ENCODE measurements at regions not wholly inside any gene's neighbourhood (a gene's known extent, or its start where the extent isn't known, plus 50 kb on each side); places are given as distances from the start of the nearest gene placed in this dataset.
"Not testable (repeated sequence)": the region's sequence is repeated elsewhere in the genome, so short reads cannot be mapped to it uniquely, and the experiment has no call there.

- DNase-seq (no peak), ATAC-seq (ENCODE audit: poor library complexity) (no peak)
- intact Hi-C loops (cut with DNase I): no loop called here
Observed at GRCh38 chrX:27186671-27187070, 276.5 kb downstream of the PPP4R3C start.

DNA sequence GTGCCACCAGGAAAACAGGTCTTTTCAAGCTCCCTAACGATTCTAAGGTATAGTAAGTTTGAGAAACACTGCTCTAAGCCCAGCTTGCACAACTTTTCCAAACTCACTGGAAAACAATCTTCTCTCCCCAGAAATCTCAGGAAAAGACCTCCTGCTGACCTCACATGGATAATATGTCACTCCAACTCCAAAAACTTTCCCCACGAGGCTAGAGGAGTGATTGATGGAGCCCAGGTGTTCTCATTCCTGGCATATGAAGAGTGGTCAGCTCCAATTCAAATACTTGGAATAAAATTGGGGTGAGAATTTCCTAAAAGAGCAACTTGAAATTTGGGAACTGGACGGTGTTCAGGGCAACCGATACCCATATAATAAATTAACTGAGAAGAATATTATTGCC is 299.9 kb downstream of the PPP4R3C start:
- ATAC-seq (ENCODE audit: poor library complexity) (no peak), DNase-seq (no peak)
- intact Hi-C loops (cut with DNase I): no loop called here

DNA sequence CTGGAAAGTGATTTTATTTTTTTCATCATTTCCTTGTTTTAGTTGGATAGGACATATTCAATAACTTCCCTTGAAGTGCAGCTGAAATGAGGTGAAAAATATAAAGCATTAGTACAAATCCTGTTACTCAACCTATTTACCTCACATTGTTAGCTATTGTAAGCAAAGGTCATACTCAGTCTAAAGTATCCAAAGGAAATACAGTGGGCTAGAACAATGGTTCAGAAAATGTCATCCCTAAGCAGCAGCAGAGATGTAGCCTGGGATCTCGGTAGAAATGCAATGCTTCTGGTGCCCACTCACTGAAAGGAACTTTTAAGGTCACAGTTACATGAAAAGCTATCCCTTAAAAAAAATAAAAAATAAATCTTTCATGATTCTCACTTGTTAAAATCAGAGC is 300.6 kb downstream of the PPP4R3C start:
- ATAC-seq (ENCODE audit: poor library complexity) (no peak), DNase-seq (no peak)
- intact Hi-C loops (cut with DNase I): no loop called here

- intact Hi-C loops (cut with DNase I); ATAC-seq (ENCODE audit: poor library complexity): not testable (repeated sequence)
Observed at GRCh38 chrX:27156921-27157320, 306.2 kb downstream of the PPP4R3C start.

DNA sequence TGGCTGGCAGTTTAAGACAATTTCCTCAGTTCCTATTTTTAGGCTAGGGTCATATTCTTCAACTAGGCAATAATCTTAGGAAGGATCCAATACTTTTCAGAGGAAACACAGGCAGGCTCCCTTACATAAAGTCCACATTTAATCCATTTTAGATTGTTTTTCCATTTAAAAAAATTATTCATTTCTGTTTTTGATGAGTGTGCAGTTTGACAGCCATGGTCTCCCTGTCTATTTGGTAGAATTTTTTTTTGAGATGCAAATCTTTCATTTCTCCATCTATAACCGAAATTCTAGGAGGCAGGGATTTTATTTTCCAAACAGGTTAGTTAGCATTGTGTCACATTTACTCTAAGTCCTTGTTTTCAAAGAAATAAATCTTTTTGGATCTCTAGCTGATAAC is 326.8 kb downstream of the PPP4R3C start:
- intact Hi-C loops (cut with DNase I): no loop called here
- no peak for DNase-seq
- ATAC-seq (ENCODE audit: poor library complexity): no peak

More at GRCh38 chrX:27156921-27157320, 306.2 kb downstream of the PPP4R3C start:
- DNase-seq: not testable (repeated sequence)

DNA sequence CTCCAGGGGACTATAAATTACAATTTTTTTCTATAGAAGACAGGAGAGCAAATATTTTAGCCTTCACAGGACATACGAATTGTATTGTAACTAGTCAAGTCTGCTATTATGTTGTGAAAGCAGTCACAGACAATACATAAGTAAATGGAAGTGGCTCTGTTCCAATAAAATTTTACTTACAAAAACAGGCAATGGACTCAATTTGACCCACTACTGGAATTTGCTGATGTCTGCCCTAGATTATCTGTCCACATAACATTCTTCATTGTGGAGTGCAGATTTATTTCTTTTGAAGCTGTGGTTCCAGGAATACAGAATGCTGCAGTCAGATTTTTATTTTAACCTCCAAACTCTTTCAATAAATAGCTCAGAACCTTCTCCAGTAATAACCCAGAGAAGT is 330.3 kb downstream of the PPP4R3C start:
- intact Hi-C loops (cut with DNase I): no loop called here
- ATAC-seq (ENCODE audit: poor library complexity) (no peak), DNase-seq (no peak)

DNA sequence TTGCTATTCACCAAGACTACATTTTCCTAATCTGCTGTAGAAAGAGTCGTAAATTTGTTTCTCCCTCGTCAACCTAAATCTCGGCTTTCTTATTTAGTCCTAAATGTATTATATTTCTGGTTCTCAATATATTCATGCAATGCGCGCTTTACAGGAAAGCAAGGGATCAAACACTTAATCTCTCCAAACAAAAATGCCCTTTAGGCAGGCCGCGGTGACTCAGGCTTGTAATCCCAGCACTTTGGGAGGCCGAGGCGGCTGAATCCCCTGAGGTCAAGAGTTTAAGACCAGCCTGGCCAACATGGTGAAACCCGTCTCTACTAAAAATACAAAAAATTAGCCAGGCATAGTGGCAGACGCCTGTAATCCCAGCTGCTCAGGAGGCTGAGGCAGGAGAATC is 376.0 kb downstream of the PPP4R3C start:
- DNase-seq; intact Hi-C loops (cut with DNase I); ATAC-seq (ENCODE audit: poor library complexity): not testable (repeated sequence)

DNA sequence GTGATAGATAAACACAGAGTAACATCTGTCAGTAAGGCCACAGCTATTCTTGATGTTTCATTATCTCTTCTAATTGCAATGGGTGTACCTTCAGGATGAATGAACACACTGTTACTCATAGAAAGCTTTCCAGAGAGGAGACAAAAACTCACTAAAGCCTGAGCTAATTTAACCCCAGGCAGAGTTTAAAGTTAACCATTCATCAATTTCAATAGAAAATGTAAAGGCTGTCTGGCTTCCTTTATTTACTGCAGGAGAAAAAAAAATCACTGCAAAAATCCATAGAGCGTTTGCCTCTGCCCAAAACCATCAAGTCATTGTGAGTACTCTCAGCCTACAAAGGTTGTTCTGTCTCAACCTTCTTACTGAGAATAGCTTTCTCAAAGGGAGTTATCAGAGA is 376.9 kb downstream of the PPP4R3C start:
- ATAC-seq (ENCODE audit: poor library complexity) (no peak), DNase-seq (no peak)
- intact Hi-C loops (cut with DNase I): no loop called here

GRCh38 chrX:27085346-27085745 is 377.8 kb downstream of the PPP4R3C start:
- ATAC-seq (ENCODE audit: poor library complexity) (no peak), DNase-seq (no peak)
- intact Hi-C loops (cut with DNase I): no loop called here

DNA sequence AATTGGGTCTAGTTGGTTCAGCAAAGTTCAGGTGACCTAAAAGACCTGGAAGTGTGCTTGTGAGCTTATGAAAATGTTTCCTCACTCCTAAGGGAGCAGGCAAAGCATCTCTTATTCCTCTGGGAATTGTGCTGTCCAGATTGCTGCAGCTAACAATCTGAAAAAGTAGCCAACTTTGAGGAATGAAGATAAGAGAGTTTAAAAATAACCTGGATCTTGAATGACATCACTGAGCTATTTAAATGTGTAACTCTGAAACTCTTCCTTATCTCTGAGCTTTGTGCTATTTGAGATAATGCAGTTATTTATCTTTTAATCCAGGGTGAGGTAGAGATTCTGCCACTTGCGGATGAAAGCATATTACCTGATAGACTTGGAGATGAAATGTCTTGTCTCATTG is 384.8 kb downstream of the PPP4R3C start:
- DNase-seq: no peak
- ATAC-seq (ENCODE audit: poor library complexity): no peak
- intact Hi-C loops (cut with DNase I): no loop called here

DNA sequence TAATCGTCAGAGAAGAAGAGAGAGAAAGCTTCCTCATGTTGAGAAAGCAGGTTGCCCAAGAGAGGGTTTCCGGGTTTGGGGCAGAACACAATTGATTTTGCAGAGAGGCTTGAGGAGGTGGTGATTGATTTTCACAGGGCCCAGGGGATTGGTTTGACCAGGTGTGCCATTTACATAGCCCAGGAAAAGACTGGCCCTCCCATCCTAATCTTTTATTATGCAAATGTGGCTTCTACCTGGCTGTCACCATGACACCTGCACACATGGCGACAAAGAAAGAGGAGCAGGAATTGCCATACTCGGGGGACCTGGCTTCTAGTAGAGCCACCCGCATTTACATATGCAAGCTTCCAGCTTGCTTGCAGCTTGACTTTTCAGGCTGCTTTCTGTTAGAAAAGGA is 405.3 kb downstream of the PPP4R3C start:
- ATAC-seq (ENCODE audit: poor library complexity) (no peak), DNase-seq (no peak)
- intact Hi-C loops (cut with DNase I): no loop called here

GRCh38 chrX:27039332-27039731 is 423.8 kb downstream of the PPP4R3C start:
- intact Hi-C loops (cut with DNase I): no loop called here
- ATAC-seq (ENCODE audit: poor library complexity) (no peak), DNase-seq (no peak)

GRCh38 chrX:27008486-27008885 is 454.7 kb downstream of the PPP4R3C start:
- ATAC-seq (ENCODE audit: poor library complexity): no peak
- intact Hi-C loops (cut with DNase I): no loop called here
- DNase-seq: no peak

DNA sequence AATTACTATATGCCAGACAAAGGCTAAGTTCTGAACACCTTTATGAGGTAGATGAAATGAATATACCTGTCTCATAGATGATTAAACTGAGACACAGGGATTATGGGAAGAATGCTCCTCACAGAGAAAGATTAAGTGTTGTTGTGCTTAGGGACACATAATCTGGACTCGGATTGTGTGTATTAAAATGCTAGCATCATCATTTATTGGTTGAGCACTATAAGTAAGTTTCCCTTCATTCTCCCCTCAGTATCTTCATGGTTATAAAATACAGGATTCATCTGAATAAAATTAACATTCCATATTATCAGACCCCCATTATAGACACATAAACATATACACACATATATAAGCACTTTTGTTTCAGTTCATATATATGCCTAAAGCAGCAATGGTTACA is 463.5 kb downstream of the PPP4R3C start:
- no peak for DNase-seq
- ATAC-seq (ENCODE audit: poor library complexity): no peak
- intact Hi-C loops (cut with DNase I): no loop called here

- DNase-seq (no peak), ATAC-seq (ENCODE audit: poor library complexity) (no peak)
- intact Hi-C loops (cut with DNase I): no loop called here
Observed at GRCh38 chrX:26958261-26958660, 504.9 kb downstream of the PPP4R3C start.

DNA sequence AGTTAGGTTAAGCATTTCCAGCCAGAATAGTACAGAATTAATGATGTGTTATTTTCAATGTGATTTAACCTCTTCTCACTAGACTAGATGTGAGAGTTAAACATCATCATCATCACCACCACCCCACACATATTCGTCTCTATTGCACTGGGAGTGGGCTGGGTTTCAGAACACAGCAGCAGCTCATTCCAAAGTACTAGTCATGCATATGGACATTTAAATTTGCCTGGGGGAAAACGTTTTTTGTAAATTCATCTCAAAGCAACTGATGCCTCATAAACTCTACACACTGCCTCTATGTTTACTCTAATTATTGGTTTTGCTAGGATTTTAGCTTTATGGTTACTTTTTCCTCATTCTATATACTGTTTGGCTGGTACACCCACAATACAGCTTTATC is 509.1 kb downstream of the PPP4R3C start:
- ATAC-seq (ENCODE audit: poor library complexity): no peak
- DNase-seq: no peak
- intact Hi-C loops (cut with DNase I): no loop called here

GRCh38 chrX:26952213-26952612 is 510.9 kb downstream of the PPP4R3C start:
- DNase-seq (no peak), ATAC-seq (ENCODE audit: poor library complexity) (no peak)
- intact Hi-C loops (cut with DNase I): no loop called here

GRCh38 chrX:26927419-26927818 is 535.7 kb downstream of the PPP4R3C start:
- no peak for ATAC-seq (ENCODE audit: poor library complexity)

DNA sequence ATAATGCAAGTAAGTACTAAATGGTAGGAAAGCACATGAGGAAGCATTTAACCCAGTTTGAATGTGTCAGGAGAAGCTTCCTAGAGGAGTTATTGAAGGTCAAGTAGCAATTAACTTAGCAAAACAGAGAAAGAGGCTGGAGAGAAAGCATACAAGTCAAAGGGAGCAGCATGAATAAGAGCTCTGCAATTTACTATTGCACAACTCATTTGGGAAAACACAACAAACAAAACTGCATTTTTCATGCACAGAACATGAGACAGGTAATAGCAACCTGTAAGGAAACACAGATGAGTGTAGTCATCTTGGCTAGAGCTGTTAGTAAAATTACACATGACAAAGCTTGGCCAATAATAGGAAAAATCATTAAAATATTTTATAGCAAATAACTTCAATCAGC is 538.1 kb downstream of the PPP4R3C start:
- intact Hi-C loops (cut with DNase I): no loop called here
- DNase-seq (no peak), ATAC-seq (ENCODE audit: poor library complexity) (no peak)

More at GRCh38 chrX:26927419-26927818, 535.7 kb downstream of the PPP4R3C start:
- no peak for DNase-seq
- intact Hi-C loops (cut with DNase I): no loop called here

DNA sequence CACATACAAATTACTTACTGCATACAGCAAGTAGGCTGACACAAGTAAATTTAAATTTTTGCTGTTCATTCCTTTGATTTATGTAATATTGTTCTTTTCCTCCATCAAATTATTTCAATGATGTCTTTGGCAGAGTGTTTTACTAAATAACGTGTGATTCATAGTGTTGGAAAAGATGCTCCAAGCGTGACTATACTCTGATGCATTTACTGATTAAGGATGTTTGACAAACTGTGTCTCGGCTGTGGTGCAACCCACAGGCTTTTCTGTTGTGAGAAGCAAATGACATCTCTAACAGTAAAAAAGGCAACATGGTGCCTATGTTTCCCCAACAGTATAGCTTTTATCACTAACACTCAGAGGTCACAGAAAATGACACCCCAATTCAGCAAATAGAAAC is 540.9 kb downstream of the PPP4R3C start:
- DNase-seq (no peak), ATAC-seq (ENCODE audit: poor library complexity) (no peak)
- intact Hi-C loops (cut with DNase I): no loop called here

DNA sequence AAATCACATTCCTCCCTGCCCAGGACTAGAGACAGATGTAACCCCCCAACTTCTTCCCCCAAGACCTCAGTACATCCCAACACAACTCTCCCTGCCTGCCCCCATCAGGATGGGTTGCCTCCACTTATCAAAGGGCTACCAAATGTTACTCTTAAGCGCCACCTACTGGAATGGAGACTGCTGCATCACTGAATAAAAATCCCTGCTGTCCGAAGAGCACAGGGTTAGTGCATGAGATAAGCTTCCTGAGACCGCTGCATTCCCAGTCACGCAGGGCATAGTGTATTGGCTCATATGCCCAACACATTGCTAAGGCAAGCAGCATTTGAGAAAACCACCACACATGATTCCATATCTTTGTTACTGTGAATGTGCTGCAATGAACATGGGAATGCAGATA is 544.5 kb downstream of the PPP4R3C start:
- intact Hi-C loops (cut with DNase I): no loop called here
- DNase-seq: no peak
- ATAC-seq (ENCODE audit: poor library complexity): no peak

GRCh38 chrX:26916991-26917390 is 546.1 kb downstream of the PPP4R3C start:
- ATAC-seq (ENCODE audit: poor library complexity) (no peak), DNase-seq (no peak)
- intact Hi-C loops (cut with DNase I): no loop called here
